ENCODE measurements at regions not wholly inside any gene's neighbourhood (a gene's known extent, or its start where the extent isn't known, plus 50 kb on each side); places are given as distances from the start of the nearest gene placed in this dataset.

GRCh38 chr2:71787108-71787415 lies 333.7 kb downstream of the DYSF start:
- Histone ChIP-seq H3K9me3 (no peaks in the 10 kb centered on the region), H3K4me3 (no peak overlapping the region), H3K36me3 (no peaks in the 10 kb centered on the region), H3K27me3 (no peaks in the 10 kb centered on the region)
- DNase-seq = no peak

GRCh38 chr2:71786291-71787107 lies 333.1 kb downstream of the DYSF start:
- Histone ChIP-seq H3K36me3 (no peaks in the 10 kb centered on the region), H3K9me3 (no peaks in the 10 kb centered on the region), H3K27me3 (no peaks in the 10 kb centered on the region), H3K4me3 (no peak overlapping the region)
- no peak for DNase-seq

- H3K27me3 ChIP-seq = no peaks in the 10 kb centered on the region
- H3K36me3 ChIP-seq = no peaks in the 10 kb centered on the region
- H3K9me3 ChIP-seq = no peaks in the 10 kb centered on the region
- no peak for DNase-seq
- H3K4me3 ChIP-seq = no peak overlapping the region
These were observed 332.2 kb downstream of the DYSF start for GRCh38 chr2:71785516-71785981.

- H3K4me3 ChIP-seq = no peak overlapping the region
- no peaks in the 10 kb centered on the region for H3K27me3 ChIP-seq
- H3K9me3 ChIP-seq = no peaks in the 10 kb centered on the region
- no peaks in the 10 kb centered on the region for H3K36me3 ChIP-seq
- peak; percentile 63 for DNase-seq
These were observed 331.6 kb downstream of the DYSF start for GRCh38 chr2:71784734-71785511.

- no peaks in the 10 kb centered on the region for H3K36me3 ChIP-seq
- H3K4me3 ChIP-seq = no peak overlapping the region
- DNase-seq = no peak
- no peaks in the 10 kb centered on the region for H3K27me3 ChIP-seq
- no peaks in the 10 kb centered on the region for H3K9me3 ChIP-seq
These were observed 330.5 kb downstream of the DYSF start for GRCh38 chr2:71783815-71784214.

- no peak for DNase-seq
- Histone ChIP-seq H3K36me3 (no peaks in the 10 kb centered on the region), H3K27me3 (no peaks in the 10 kb centered on the region), H3K4me3 (no peak overlapping the region), H3K9me3 (no peaks in the 10 kb centered on the region)
These were observed 329.9 kb downstream of the DYSF start for GRCh38 chr2:71783215-71783614.

GRCh38 chr2:71782323-71782722 lies 329.0 kb downstream of the DYSF start:
- H3K36me3 ChIP-seq = no peaks in the 10 kb centered on the region
- no peaks in the 10 kb centered on the region for H3K27me3 ChIP-seq
- no peak for DNase-seq
- H3K4me3 ChIP-seq = no peak overlapping the region
- H3K9me3 ChIP-seq = no peaks in the 10 kb centered on the region

- Histone ChIP-seq H3K9me3 (no peaks in the 10 kb centered on the region), H3K27me3 (no peaks in the 10 kb centered on the region), H3K4me3 (no peak overlapping the region), H3K36me3 (no peaks in the 10 kb centered on the region)
- DNase-seq = no peak
These were observed 328.4 kb downstream of the DYSF start for GRCh38 chr2:71781695-71782228.

GRCh38 chr2:71780162-71780561 lies 326.8 kb downstream of the DYSF start:
- DNase-seq = no peak
- Histone ChIP-seq H3K9me3 (no peaks in the 10 kb centered on the region), H3K36me3 (no peaks in the 10 kb centered on the region), H3K4me3 (no peak overlapping the region), H3K27me3 (no peaks in the 10 kb centered on the region)

GRCh38 chr2:71779774-71780105 lies 326.4 kb downstream of the DYSF start:
- DNase-seq = no peak

GRCh38 chr2:71778936-71779773 lies 325.8 kb downstream of the DYSF start:
- Histone ChIP-seq H3K27me3 (no peaks in the 10 kb centered on the region), H3K9me3 (no peaks in the 10 kb centered on the region), H3K4me3 (no peak overlapping the region), H3K36me3 (no peaks in the 10 kb centered on the region)
- DNase-seq = no peak

More at GRCh38 chr2:71779774-71780105, 326.4 kb downstream of the DYSF start:
- no peaks in the 10 kb centered on the region for H3K9me3 ChIP-seq
- H3K4me3 ChIP-seq = no peak overlapping the region
- H3K27me3 ChIP-seq = no peaks in the 10 kb centered on the region
- H3K36me3 ChIP-seq = no peaks in the 10 kb centered on the region

- no peak for DNase-seq
- Histone ChIP-seq H3K27me3 (no peaks in the 10 kb centered on the region), H3K36me3 (no peaks in the 10 kb centered on the region), H3K4me3 (no peak overlapping the region), H3K9me3 (no peaks in the 10 kb centered on the region)
These were observed 325.2 kb downstream of the DYSF start for GRCh38 chr2:71778514-71778913.

- H3K36me3 ChIP-seq = no peaks in the 10 kb centered on the region
- no peak for DNase-seq
- no peaks in the 10 kb centered on the region for H3K27me3 ChIP-seq
- 0 out of 2 replicates have a peak, but pooled peaks cover 2% of the 10 kb centered on the region for H3K9me3 ChIP-seq
- no peak overlapping the region for H3K4me3 ChIP-seq
These were observed 324.6 kb downstream of the DYSF start for GRCh38 chr2:71777946-71778345.

GRCh38 chr2:71776227-71776626 lies 322.9 kb downstream of the DYSF start:
- Histone ChIP-seq H3K9me3 (0 out of 2 replicates have a peak, but pooled peaks cover 2% of the 10 kb centered on the region), H3K27me3 (no peaks in the 10 kb centered on the region), H3K36me3 (no peaks in the 10 kb centered on the region), H3K4me3 (no peak overlapping the region)
- no peak for DNase-seq

GRCh38 chr2:71773218-71773617 lies 319.9 kb downstream of the DYSF start:
- H3K36me3 ChIP-seq = no peaks in the 10 kb centered on the region
- H3K27me3 ChIP-seq = no peaks in the 10 kb centered on the region
- no peak overlapping the region for H3K4me3 ChIP-seq
- DNase-seq = no peak
- H3K9me3 ChIP-seq = peaks cover 2% of the 10 kb centered on the region; the same call in 1 of the 2 replicates

GRCh38 chr2:71772510-71773172 lies 319.3 kb downstream of the DYSF start:
- Histone ChIP-seq H3K27me3 (no peaks in the 10 kb centered on the region), H3K36me3 (no peaks in the 10 kb centered on the region), H3K9me3 (peaks cover 2% of the 10 kb centered on the region; the same call in 1 of the 2 replicates), H3K4me3 (no peak overlapping the region)
- DNase-seq = no peak
